Glutamatergic neuron (in vitro differentiated cells): ENCODE measurements at regions not wholly inside any gene's neighbourhood (a gene's known extent, or its start where the extent isn't known, plus 50 kb on each side); places are given as distances from the start of the nearest gene placed in this dataset.

ENCODE experiments used
- DNase-seq: peaks from one replicate; pipeline ENCODE4 v3.0.0; 2022
- H3K27ac Mint-ChIP-seq: one replicate; pipeline ENCODE4 v1.8.0; 2020; ENCODE audit warnings: mild to moderate bottlenecking, mixed read lengths, inconsistent platforms; ENCODE audit not compliant: unreplicated experiment
- H3K27me3 Mint-ChIP-seq: one replicate; pipeline ENCODE4 v1.8.0; 2020; ENCODE audit warnings: mild to moderate bottlenecking, moderate library complexity, mixed read lengths, inconsistent platforms; ENCODE audit not compliant: unreplicated experiment
- H3K36me3 Mint-ChIP-seq: one replicate; pipeline ENCODE4 v1.8.0; 2020; ENCODE audit warnings: mild to moderate bottlenecking, mixed read lengths, inconsistent platforms; ENCODE audit not compliant: unreplicated experiment
- H3K4me1 Mint-ChIP-seq: one replicate; pipeline ENCODE4 v1.8.0; 2020; ENCODE audit warnings: mild to moderate bottlenecking, low read depth, mixed read lengths, inconsistent platforms; ENCODE audit not compliant: unreplicated experiment
- H3K4me3 Mint-ChIP-seq: one replicate; pipeline ENCODE4 v1.8.0; 2020; ENCODE audit warnings: mild to moderate bottlenecking, mixed read lengths, inconsistent platforms; ENCODE audit not compliant: unreplicated experiment
- H3K9me3 Mint-ChIP-seq: one replicate; pipeline ENCODE4 v1.8.0; 2020; ENCODE audit warnings: mild to moderate bottlenecking, moderate library complexity, mixed read lengths, inconsistent platforms; ENCODE audit not compliant: unreplicated experiment
- CTCF ChIP-seq: fragments of 200-600 bp; sonication (generic); IDR thresholded peaks from one replicate; pipeline ENCODE4 v1.5.0; 2021; ENCODE audit not compliant: partially characterized antibody, unreplicated experiment

GRCh38 chr10:64731016-64731415 is 1209.8 kb downstream of the REEP3 start:
- Mint-ChIP-seq H3K4me1 (no peaks in the 10 kb centered on the region), H3K4me3 (no peak overlapping the region), H3K27me3 (no peaks in the 10 kb centered on the region), H3K27ac (no peak overlapping the region), H3K9me3 (peaks cover 2% of the 10 kb centered on the region), H3K36me3 (no peaks in the 10 kb centered on the region)
- TF ChIP-seq CTCF: no peak
- no peak for DNase-seq

- Mint-ChIP-seq H3K4me3 (no peak overlapping the region), H3K27ac (no peak overlapping the region), H3K27me3 (no peaks in the 10 kb centered on the region), H3K9me3 (peaks cover 2% of the 10 kb centered on the region), H3K36me3 (no peaks in the 10 kb centered on the region), H3K4me1 (no peaks in the 10 kb centered on the region)
- no peak for DNase-seq
- no peak for TF ChIP-seq CTCF
These were observed 1211.3 kb downstream of the REEP3 start for GRCh38 chr10:64732372-64732957.

GRCh38 chr10:64733980-64734379 is 1212.8 kb downstream of the REEP3 start:
- no peak overlapping the region for H3K27ac Mint-ChIP-seq
- no peaks in the 10 kb centered on the region for H3K36me3 Mint-ChIP-seq
- H3K4me1 Mint-ChIP-seq: no peaks in the 10 kb centered on the region
- DNase-seq: peak; percentile 14
- H3K9me3 Mint-ChIP-seq: peaks cover 2% of the 10 kb centered on the region
- H3K27me3 Mint-ChIP-seq: no peaks in the 10 kb centered on the region
- peak; percentile 20 for TF ChIP-seq CTCF
- no peak overlapping the region for H3K4me3 Mint-ChIP-seq

GRCh38 chr10:64738462-64738861 is 1217.3 kb downstream of the REEP3 start:
- no peaks in the 10 kb centered on the region for H3K27me3 Mint-ChIP-seq
- H3K4me1 Mint-ChIP-seq: no peaks in the 10 kb centered on the region
- peaks cover 1% of the 10 kb centered on the region for H3K9me3 Mint-ChIP-seq
- no peak for TF ChIP-seq CTCF
- H3K27ac Mint-ChIP-seq: no peak overlapping the region
- no peak overlapping the region for H3K4me3 Mint-ChIP-seq
- no peaks in the 10 kb centered on the region for H3K36me3 Mint-ChIP-seq
- no peak for DNase-seq

GRCh38 chr10:64745565-64745964 is 1224.4 kb downstream of the REEP3 start:
- H3K9me3 Mint-ChIP-seq: peaks cover under 1% of the 10 kb centered on the region
- H3K27me3 Mint-ChIP-seq: no peaks in the 10 kb centered on the region
- DNase-seq: no peak
- no peak overlapping the region for H3K27ac Mint-ChIP-seq
- TF ChIP-seq CTCF: no peak
- H3K36me3 Mint-ChIP-seq: no peaks in the 10 kb centered on the region
- peaks cover 4% of the 10 kb centered on the region for H3K4me1 Mint-ChIP-seq
- no peak overlapping the region for H3K4me3 Mint-ChIP-seq
